Neural cell (in vitro differentiated cells): ENCODE measurements at regions not wholly inside any gene's neighbourhood (a gene's known extent, or its start where the extent isn't known, plus 50 kb on each side); places are given as distances from the start of the nearest gene placed in this dataset.

Experiments used
- CTCF ChIP-seq: fragments of 450-650 bp; IDR thresholded peaks from 2 replicates; pipeline ENCODE4 v1.5.1; 2014; ENCODE audit warnings: antibody characterized with exemption, mild to moderate bottlenecking, moderate library complexity; ENCODE audit not compliant: poor library complexity, severe bottlenecking
- EP300 ChIP-seq: fragments of 450-650 bp; conservative IDR thresholded peaks from 2 replicates; pipeline ENCODE4 v1.6.1; 2014; ENCODE audit warnings: antibody characterized with exemption, mild to moderate bottlenecking, moderate library complexity; ENCODE audit not compliant: poor library complexity, severe bottlenecking
- EZH2 ChIP-seq: fragments of 200-600, 300-800 bp; shearing (Covaris generic), sonication (generic); IDR thresholded peaks from 2 replicates; pipeline ENCODE4 v1.6.1; 2014; ENCODE audit warnings: antibody characterized with exemption, low read length, borderline replicate concordance, mild to moderate bottlenecking; ENCODE audit not compliant: insufficient read depth, poor library complexity, severe bottlenecking
- MXI1 ChIP-seq: fragments of 450-650 bp; conservative IDR thresholded peaks from 2 replicates; pipeline ENCODE4 v1.6.1; 2014; ENCODE audit warnings: antibody characterized with exemption, mild to moderate bottlenecking; ENCODE audit not compliant: poor library complexity, severe bottlenecking
- POLR2AphosphoS5 ChIP-seq: IDR thresholded peaks from 2 replicates; pipeline ENCODE4 v1.6.1; 2012
- RAD21 ChIP-seq: fragments of 450-650 bp; conservative IDR thresholded peaks from 2 replicates; pipeline ENCODE4 v1.6.1; 2014; ENCODE audit warnings: antibody characterized with exemption, mild to moderate bottlenecking, moderate library complexity
- REST ChIP-seq: IDR thresholded peaks from 2 replicates; pipeline ENCODE4 v1.6.1; 2012; ENCODE audit warnings: borderline replicate concordance
- SMC3 ChIP-seq: fragments of 450-650 bp; conservative IDR thresholded peaks from 2 replicates; pipeline ENCODE4 v1.6.1; 2014; ENCODE audit warnings: antibody characterized with exemption, mild to moderate bottlenecking, moderate library complexity; ENCODE audit not compliant: poor library complexity
- TAF1 ChIP-seq: IDR thresholded peaks from 2 replicates; pipeline ENCODE4 v1.6.1; 2012; ENCODE audit warnings: low read depth

GRCh38 chr12:68431786-68432185, 99.6 kb upstream of the MDM1 start:
- TF ChIP-seq CTCF: no peak
- no peak for TF ChIP-seq RAD21
- no peak for TF ChIP-seq REST
- TF ChIP-seq EP300: no peak
- no peak for TF ChIP-seq POLR2AphosphoS5
- TF ChIP-seq EZH2: no peak
- no peak for TF ChIP-seq SMC3
- TF ChIP-seq TAF1: no peak
- TF ChIP-seq MXI1: no peak
